Breast epithelium (tissue), 3 donors: ENCODE measurements at regions not wholly inside any gene's neighbourhood (a gene's known extent, or its start where the extent isn't known, plus 50 kb on each side); places are given as distances from the start of the nearest gene placed in this dataset.

ENCODE experiments used
- POLR2A ChIP-seq: fragments of 450-650 bp; IDR thresholded peaks from one replicate; pipeline ENCODE4 v1.6.1; 2016; ENCODE audit warnings: antibody characterized with exemption, mild to moderate bottlenecking, moderate library complexity
- POLR2AphosphoS5 ChIP-seq, 3 donors: sonication (generic); formaldehyde crosslinking; IDR thresholded peaks; one replicate each; pipeline ENCODE4 v1.6.1; 2017; ENCODE audit warnings: antibody characterized with exemption in 3 of 3
- TF ChIP-seq, protein P1 (sequence below), 3 donors: fragments of 450-650 bp; IDR thresholded peaks; one replicate each; pipeline ENCODE4 v1.5.1; 2016 to 2017; ENCODE audit warnings: antibody characterized with exemption in 3 of 3, mild to moderate bottlenecking in 3 of 3, moderate library complexity in 3 of 3

- TF ChIP-seq, protein P1, sequence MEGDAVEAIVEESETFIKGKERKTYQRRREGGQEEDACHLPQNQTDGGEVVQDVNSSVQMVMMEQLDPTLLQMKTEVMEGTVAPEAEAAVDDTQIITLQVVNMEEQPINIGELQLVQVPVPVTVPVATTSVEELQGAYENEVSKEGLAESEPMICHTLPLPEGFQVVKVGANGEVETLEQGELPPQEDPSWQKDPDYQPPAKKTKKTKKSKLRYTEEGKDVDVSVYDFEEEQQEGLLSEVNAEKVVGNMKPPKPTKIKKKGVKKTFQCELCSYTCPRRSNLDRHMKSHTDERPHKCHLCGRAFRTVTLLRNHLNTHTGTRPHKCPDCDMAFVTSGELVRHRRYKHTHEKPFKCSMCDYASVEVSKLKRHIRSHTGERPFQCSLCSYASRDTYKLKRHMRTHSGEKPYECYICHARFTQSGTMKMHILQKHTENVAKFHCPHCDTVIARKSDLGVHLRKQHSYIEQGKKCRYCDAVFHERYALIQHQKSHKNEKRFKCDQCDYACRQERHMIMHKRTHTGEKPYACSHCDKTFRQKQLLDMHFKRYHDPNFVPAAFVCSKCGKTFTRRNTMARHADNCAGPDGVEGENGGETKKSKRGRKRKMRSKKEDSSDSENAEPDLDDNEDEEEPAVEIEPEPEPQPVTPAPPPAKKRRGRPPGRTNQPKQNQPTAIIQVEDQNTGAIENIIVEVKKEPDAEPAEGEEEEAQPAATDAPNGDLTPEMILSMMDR (IDR thresholded peaks at IDR 0.05) = no peak
- no peak for TF ChIP-seq POLR2AphosphoS5 (IDR thresholded peaks at IDR 0.05)
- no peak for TF ChIP-seq POLR2A
Observed at GRCh38 chr3:59663076-59663850, 613.4 kb upstream of the CFAP20DC start.
